Stimulated activated naive CD8-positive, alpha-beta T cell treated with anti-CD3 and anti-CD28 coated beads, Interleukin-15, Interleukin-2, amounts not matched to agents 100 U/mL and 50 U/mL, for 24 hours (primary cell): ENCODE measurements at regions not wholly inside any gene's neighbourhood (a gene's known extent, or its start where the extent isn't known, plus 50 kb on each side); places are given as distances from the start of the nearest gene placed in this dataset.
"Not testable (repeated sequence)": the region's sequence is repeated elsewhere in the genome, so short reads cannot be mapped to it uniquely, and the experiment has no call there.

Experiments
- ATAC-seq: fragments of 150-1000 bp; cut with Tn5 transposase; one replicate; pipeline ENCODE4 v1.10.0; 2021
- DNase-seq: peaks from one replicate; pipeline ENCODE4 v3.0.0; 2021

DNA sequence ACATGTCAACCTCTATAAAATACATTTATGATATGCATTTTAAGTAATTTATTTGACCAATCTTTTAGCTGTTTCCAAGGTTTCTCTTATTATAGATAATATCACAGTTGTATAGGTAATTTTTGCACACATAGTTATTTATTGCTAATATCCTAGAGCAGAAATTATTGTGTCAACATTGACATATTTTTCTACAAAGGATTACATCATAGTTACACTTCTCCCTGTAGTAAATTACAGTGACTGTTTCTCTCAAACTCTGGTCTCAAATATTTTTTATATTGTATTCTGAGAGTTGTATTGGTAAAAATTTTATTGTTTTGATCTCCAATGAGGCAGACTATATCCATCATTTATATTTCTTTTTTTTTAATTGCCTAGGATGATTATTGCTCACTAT is 714.4 kb upstream of the CDH6 start:
- DNase-seq (no peak), ATAC-seq (no peak)

DNA sequence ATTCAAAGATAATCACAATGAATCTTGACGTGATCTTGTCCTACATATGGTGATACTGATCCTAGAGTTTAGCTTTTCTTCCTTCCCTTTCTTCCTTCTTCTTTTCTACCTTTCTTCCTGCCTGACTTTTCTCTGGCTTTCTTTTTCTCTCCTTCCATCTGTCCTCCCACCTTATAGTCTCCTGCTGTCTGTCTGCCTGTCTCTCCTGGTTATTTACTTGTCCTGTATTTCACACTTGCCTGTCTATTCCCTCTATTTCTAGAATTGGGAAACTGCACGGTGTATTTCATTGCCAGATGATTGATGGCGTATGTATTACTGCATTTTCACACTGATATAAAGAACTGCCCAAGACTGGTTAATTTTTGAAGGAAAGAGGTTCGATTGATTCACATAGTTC is 718.1 kb upstream of the CDH6 start:
- no peak for ATAC-seq
- DNase-seq, result no peak

DNA sequence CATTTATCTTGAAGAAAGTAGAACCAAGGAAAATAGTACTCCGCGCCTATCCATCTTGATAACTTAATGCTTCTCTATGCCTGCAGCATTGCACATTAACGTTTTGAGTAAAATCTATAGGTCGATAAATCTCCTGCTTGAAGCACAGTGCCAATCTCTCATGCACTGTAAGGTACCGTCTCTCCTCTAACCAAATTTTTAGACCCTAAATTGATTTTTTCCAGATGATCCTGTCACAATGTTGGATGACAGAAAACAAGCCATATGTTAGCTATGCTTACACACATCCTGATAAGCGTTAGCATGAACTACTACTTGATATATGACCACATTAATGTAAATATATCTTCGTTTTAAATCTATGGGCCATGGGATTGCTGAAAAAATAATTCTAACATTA is 723.8 kb upstream of the CDH6 start:
- DNase-seq, result no peak
- ATAC-seq, result no peak

DNA sequence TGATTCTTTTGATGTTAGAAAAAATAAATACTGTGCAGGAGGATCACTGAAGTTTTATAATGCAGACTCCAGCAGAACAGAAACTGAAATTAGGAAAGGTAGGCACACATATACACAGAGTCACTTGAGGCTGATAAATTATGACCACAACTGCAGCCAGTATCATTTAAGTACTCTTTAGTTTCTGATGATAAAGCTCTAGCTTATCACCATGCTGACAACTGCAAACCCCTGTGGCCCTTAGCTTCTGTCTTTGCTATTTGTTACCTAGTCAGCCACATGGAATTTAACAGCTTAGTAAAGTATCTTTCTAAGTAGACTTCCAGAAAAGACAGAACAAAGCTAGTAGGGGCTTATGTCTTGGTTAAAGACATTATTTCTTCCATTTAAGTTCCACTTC is 734.8 kb upstream of the CDH6 start:
- DNase-seq (no peak), ATAC-seq (no peak)

DNA sequence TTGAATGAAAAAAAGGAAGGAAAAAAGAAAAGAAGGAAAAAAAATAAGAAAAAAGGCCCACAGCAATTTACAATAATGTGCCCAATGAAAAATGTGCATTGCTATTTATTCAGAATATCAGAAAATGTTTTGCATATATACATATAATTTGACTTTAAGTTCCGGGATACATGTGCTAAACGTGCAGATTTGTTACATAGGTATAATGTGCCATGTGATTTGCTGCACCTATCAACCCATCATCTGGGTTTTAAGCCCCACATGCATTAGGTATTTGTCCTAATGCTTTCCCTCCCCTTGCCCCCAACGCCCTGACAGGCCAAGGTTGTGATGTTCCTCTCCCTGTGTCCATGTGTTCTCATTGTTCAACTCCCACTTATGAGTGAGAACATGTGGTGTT is 738.0 kb upstream of the CDH6 start:
- not testable (repeated sequence) for DNase-seq, ATAC-seq

DNA sequence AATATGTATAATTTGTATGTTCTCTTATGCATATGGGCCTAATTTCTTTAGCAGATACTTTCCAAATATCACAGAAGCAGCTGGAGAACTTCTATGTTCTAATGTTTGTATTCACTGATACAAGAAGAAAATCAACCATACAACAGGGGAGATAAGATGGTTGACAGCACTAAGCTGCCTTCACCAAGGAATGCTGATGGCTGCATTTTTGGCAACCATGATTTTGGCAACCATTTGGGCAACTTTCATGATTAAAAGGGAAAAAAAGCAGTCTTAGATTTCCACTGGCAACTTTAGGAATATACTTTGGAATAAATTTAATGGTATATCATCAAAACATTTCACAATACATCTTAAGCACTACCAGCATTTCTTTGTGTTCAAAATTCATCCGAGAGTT is 740.3 kb upstream of the CDH6 start:
- ATAC-seq (no peak), DNase-seq (no peak)

DNA sequence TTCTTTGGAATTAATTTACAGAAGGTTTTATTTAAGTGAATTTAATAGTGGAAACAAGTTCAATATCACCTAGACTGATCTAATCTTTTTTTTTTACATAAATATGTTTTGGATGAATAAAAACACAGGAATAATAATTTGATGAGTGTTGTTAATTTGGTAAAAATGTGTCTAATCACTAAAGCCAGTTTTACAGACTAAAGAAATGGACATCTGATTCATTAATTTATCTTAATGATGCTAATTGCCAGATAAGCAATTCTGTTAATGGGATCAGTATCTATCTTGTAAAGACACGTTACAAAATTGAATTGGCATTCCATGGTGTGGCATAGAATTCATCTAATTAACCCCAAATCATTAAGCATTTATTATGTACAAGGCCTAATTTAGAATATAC is 743.3 kb upstream of the CDH6 start:
- no peak for ATAC-seq
- DNase-seq, result no peak

DNA sequence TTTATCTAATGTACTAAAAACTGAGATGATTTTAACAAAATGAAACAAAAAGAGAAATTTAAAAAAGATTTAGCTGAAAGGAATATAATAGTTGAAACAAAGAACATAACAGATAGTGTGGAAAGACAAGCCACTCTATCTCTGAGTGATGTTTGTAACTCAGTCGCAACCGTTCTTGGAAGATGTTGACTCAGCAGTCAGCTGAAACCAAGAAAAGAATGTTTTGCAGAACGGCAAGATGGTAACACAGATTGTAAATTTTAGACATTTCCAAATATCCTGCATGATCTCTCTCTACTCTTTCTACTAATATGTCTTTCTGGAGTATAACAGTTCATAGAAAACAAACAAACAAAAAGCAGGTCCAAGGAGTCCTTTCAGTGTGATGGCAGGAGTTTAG is 746.1 kb upstream of the CDH6 start:
- no peak for ATAC-seq
- DNase-seq, result no peak

DNA sequence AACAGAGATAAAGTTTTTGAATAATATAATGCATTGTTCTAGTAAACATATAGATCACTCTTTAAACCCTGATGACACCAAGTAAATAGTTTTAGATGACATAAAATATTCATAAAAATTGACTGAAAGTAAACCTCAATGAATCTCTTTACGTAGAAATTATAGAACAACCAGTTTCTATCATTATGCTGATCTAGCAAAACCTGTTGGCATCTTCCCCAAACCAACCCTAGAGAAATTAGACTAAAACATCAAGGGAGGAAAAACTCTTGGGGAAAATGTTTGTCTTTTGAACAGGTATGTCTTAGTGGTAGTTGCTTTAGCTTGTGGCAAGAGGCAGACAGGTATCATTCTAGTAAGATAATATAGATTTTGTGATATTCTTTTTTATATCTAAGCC is 747.0 kb upstream of the CDH6 start:
- DNase-seq (no peak), ATAC-seq (no peak)

DNA sequence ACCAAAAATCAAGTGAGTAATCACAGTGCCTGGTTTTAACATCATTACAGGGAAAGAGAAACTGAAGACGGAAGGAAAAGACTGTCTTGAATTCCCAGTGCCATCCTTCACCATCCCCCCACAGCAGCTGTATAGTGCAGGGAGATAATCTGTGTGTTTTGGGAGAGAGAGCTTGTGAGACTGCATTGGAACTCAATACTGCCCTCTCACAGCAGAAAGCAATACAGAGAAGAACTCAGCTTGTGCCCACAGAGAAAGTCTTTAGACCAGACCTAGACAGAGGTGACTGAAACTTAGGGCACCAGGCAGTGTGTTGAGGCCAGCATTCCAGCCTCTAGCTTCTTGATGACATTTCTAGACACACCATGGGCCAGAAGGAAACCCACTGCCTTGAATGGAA is 754.7 kb upstream of the CDH6 start:
- DNase-seq (no peak), ATAC-seq (no peak)

DNA sequence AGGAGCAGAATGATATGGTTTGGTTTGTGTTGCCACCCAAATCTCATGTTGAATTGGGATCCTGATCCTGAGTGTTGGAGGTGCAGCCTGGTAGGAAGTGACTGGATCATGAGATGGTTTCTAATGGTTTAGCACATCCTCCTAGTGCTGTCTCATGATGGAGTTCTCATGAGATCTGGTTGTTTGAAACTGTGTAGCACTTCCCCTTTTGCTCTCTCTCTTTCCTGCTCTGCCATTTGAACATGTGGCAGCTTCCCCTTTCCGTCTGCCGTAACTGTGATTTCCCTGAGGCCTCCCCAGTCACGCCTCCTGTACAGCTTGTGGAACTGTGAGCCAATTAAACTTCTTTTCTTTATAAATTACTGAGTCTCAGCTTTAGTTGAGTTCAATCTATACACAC is 756.8 kb upstream of the CDH6 start:
- ATAC-seq (no peak), DNase-seq (no peak)

DNA sequence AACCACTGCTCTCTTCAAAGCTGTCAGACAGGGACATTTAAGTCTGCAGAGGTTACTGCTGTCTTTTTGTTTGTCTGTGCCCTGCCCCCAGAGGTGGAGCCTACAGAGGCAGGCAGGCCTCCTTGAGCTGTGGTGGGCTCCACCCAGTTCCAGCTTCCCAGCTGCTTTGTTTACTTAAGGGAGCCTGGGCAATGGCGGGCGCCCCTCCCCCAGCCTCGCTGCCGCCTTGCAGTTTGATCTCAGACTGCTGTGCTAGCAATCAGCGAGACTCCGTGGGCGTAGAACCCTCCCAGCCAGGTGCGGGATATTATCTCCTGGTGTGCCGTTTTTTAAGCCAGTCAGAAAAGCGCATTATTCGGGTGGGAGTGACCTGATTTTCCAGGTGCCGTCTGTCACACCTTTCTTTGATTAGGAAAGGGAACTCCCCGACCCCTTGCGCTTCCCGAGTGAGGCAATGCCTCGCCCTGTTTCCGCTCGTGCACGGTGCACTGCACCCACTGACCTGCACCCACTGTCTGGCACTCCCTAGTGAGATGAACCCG is 764.5 kb upstream of the CDH6 start:
- DNase-seq, ATAC-seq: not testable (repeated sequence)

DNA sequence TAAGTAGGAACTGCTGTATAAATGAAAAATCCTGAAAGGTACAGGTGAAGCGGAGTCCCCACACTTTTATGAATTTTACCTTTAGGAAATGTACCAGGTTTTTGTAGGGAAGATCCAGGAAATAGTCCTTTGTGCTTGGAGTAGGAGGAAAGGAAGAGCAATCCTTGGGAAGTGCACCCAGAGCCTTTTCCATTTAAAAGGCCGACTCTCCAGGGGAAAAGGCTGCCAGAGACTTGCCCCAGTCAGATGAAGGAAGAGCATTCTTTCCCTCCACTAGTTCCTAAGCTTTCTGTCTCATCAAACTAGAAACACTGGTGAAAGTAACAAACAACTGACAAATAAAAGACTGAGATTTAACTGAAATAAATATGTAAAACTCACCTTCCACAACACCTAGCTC is 779.4 kb upstream of the CDH6 start:
- DNase-seq (no peak), ATAC-seq (no peak)

DNA sequence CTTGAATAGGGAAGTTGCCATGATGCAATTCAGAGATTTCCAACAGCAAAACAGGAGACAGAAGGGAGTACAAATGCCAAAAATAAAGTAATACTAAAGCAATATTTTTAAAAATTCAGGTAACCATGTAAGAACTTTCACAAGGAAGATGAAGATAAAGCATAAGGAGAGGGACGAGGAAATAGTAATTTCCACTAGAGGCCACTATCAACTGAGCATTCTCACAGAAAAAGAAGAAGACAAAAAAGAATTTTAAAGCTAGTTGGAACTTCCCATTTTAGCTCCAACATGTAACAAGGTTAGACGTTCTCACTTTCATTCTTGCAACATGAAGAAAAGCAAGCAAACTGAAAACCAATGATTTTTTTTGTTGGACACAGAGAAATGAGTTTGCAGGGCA is 779.9 kb upstream of the CDH6 start:
- DNase-seq (no peak), ATAC-seq (no peak)

DNA sequence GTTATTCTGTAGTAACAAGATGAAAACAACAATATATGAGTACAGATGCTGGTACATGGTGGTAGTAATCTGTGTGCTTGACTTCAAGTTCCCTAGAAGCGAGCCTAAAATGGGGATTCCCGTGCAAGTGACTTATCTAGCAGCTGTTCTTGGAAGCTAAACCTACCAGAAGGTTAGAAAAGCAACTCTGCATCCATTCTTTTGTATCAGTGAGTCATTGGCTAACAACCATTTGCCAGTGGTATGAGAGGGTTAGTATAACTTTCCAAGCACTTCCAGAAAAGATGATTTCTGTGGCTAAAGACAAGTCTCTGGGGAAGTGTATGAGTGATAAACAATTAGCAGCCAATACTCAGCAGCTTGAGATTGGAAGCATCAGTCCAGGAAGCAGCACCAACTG is 787.7 kb upstream of the CDH6 start:
- ATAC-seq (no peak), DNase-seq (no peak)

DNA sequence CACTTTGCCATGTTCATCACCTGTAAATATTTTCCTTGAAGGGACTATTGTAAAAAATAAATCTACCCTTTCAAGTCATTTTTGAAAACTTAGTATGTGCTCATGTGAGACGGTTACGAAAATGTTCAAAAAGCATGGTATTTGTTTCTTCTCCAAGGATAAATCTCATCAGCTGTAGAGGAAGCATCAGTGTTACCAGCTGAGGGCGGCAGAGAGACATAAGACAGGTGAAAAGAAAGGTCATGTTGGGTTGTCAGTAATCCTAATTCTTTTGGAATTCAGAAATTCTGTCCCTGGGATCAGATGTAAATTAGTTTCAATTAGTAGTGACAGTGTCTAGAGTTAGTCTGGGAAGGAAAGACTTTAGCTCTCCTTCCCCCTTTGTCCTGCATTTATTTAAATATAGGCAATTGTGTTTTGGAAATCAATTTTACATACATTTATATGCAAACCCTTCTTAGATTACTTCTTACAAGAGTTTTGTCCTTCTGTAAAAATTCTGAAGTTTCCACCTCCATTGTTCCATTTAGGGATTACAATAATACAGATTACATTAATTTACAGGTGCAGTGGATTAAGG is 791.9 kb upstream of the CDH6 start:
- no peak for DNase-seq
- ATAC-seq, result no peak

DNA sequence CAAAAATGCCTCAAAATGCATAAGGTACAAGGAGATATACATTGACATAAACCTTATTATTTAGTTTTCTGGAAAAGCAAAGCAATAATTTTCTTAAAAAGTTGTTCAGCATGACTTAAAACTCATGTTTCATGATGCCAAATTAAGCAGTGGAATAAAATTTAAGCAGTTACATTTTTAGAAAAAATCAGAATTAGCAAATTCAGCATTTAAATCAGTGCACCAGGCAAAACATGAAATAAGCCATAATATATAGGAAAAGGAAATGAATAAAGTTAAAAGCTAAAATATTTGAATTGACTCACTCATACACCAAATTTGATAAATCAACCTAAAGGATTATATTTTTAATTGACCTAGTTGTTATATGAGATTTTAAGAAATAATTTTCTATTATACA is 795.1 kb upstream of the CDH6 start:
- ATAC-seq, result no peak
- DNase-seq, result no peak

DNA sequence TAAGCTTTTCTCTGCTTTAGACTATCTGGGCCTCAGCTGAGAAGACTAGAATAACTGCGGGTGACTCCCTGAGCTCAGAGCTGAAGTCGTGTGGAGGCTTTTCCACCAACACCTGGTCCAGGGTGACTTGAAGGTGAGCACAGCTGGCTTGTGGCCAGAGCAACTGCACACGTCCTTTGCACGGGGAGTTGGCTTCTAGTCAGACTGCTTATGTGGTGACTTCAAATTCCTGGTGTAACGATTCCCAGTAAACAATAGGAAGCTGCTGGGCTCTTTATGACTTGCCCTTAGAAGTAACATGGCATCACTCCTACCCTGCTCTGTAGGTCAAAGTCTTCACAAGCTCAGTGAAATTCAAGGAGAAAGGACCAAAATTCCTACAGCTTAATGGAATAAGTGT is 800.6 kb upstream of the CDH6 start:
- no peak for DNase-seq
- ATAC-seq, result no peak

DNA sequence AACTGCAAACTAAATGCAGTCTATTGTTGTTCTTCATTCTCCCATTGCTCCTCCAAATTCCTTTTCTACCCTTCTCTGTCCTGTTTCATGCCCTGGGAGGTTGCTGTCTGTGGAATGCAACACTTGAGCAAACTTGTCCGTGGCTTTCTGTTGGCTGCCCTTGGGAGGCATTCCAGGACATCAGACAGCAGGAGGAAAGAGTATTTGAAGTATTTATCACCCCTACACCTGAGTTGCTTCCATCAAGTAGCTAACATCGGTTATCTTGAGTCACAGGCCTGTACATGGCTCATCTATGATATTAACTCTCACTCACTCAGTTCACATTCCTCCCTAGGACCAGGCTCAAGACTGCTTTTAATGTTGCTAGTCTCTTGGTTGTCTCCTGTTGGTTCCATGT is 803.4 kb upstream of the CDH6 start:
- ATAC-seq (no peak), DNase-seq (no peak)

DNA sequence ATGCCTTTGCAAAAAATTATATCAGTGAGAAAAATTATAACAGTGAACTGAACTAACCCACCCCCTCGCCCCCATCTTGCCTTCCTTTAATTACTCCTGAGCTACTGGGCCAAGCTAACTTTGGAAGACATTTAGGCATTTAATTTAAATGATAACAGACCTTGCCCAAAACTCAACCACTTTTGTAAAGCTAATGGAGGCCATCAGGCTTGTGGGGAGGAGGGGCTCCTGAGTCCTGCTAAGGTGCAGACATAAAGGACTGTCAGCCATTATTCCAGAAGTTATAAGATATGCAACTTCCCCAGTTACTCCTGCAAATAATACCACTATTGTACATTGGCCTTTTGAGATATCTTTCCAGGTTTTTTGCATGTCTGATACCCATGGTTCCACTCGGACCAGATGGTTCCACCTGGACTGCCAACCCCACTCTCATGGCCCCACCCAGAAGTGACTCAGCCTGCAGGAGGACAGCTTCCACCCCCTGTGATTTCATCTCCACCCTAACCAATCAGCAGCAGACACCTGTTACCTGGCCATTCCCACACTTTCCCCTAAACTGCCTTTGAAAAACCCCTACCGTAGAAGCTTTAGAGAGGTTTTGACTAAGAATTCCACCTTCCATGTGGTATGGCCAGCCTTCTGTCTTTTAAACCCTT is 805.4 kb upstream of the CDH6 start:
- DNase-seq (no peak), ATAC-seq (no peak)

DNA sequence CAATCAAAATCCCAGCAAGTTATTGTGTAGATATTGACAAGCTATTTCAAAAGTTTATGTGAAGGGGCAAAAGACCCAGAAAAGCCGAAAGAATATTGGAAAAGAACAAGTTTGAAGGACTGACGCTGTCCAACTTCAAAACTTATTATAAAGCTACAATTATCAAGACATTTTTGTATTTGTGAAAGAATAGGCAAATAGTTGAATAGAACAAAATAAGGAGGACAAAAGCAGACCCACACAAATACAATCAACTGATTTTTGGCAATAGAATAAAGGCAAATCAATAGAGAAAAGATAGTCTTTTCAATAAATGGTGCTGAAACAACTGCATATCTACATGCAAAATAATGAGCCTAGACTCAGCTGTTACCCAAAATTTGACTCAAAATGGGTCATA is 807.7 kb upstream of the CDH6 start:
- DNase-seq (no peak), ATAC-seq (no peak)

DNA sequence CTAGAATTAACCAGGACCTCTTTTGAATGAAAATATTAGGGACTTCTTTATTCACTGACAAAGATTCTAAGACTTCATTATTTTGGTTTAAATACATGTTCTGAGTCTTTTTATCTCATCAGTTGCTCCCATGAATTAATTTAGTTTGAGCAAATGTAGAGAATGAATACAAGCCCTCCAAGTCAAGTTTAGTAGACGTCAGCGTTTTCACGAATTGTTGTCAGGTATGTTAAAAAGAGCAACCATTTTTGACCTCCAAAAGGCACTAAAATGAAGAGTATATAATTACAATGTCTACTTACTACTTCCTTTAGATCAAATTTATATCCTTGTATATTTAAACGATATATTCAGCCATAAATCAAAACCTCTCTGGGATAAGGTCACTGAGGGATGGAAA is 809.3 kb upstream of the CDH6 start:
- no peak for ATAC-seq
- DNase-seq, result no peak

DNA sequence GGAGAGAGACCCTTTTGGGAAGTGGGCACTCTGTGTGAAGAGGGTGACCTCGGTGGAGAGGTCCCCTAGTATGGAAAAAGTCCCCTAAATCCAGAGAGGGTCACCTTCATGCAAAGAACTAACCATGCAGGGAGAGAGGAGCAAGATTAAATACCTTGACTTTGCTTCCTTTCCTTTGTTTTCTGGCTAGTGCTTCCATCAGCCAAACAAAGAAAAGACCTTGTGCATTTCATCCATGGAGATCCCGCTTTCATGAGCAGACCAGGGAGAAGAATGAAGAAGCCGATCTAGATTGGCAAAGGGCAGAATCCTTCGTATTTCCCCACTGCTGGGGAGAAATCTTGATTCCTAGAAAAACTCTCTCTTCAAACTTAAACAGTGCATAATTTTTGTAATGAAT is 813.3 kb upstream of the CDH6 start:
- ATAC-seq (no peak), DNase-seq (no peak)

DNA sequence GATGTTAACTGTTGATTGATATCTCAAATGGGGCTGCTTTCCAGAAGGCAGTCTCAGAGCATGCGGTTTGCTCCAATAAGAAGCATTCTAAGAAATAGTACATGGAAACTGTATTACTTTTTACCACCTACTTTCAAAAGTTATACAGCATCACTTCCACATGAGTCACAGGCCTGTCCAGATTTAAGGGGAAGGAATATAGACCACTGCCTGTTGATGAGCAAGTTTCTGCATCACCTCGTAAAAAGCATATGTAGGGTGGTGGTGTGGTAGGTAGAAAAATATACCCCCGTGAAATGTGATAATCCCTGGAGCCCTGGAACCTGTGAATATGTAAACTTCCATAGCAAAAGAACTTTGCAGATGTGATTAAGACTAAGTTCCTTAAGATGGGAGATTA is 816.6 kb upstream of the CDH6 start:
- DNase-seq (no peak), ATAC-seq (no peak)

DNA sequence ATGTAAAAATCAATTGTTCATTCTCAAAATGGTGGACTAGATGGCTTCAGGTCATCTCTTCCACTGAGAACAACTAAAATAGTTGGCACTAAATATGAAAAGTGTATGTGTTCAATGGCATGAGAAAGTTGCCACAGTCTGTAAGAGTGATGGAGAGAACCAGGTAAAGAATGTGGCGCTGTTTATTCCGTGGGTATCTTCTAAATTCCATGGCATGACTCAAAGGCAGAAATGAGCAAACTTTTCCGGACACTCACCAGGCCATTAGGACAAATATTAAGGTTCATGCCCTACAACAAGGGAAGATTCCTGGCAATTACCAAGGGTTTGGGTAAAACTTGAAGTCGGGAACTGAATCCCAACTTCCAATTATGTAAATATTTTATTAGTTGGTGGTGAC is 825.4 kb upstream of the CDH6 start:
- no peak for DNase-seq
- ATAC-seq, result no peak
